CD14-positive monocyte (primary cell): ENCODE measurements at regions not wholly inside any gene's neighbourhood (a gene's known extent, or its start where the extent isn't known, plus 50 kb on each side); places are given as distances from the start of the nearest gene placed in this dataset.

Experiments
- DNase-seq, 3 donors: peaks; one replicate each; pipeline ENCODE4 v3.0.0-alpha.2; 2011 to 2022
- H2AFZ ChIP-seq: 2 replicates; pipeline ENCODE4 v1.6.0; 2012; ENCODE audit warnings: mild to moderate bottlenecking, low read depth, low read length, inconsistent platforms; ENCODE audit not compliant: insufficient read depth, poor library complexity, severe bottlenecking
- H3K27ac ChIP-seq, 2 donors: 1 replicate in 1 of 2; 2 replicates in 1 of 2; pipeline ENCODE4 v1.5.1; 2012 to 2013; ENCODE audit warnings: low read length in 2 of 2, control low read depth in 1 of 2, inconsistent platforms in 1 of 2, low read depth in 1 of 2, mild to moderate bottlenecking in 1 of 2
- H3K27me3 ChIP-seq, 2 donors: one replicate each; pipeline versions ENCODE4 v1.6.0 to v1.6.1; 2011 to 2013; ENCODE audit warnings: low read length in 2 of 2; ENCODE audit not compliant: control insufficient read depth in 2 of 2, insufficient read depth in 2 of 2
- H3K36me3 ChIP-seq, 2 donors: replicated peaks in 1 of 2; 1 replicate in 1 of 2; 2 replicates in 1 of 2; pipeline versions ENCODE4 v1.5.1 to v1.6.1; 2012 to 2013; ENCODE audit warnings: low read length in 2 of 2, control low read depth in 1 of 2, inconsistent platforms in 1 of 2, mild to moderate bottlenecking in 1 of 2; ENCODE audit not compliant: insufficient read depth in 2 of 2, control insufficient read depth in 1 of 2
- H3K4me1 ChIP-seq, 2 donors: 1 replicate in 1 of 2; 2 replicates in 1 of 2; pipeline versions ENCODE4 v1.5.1 to v1.6.1; 2012 to 2013; ENCODE audit warnings: low read length in 2 of 2, control low read depth in 1 of 2, inconsistent platforms in 1 of 2, mild to moderate bottlenecking in 1 of 2, moderate library complexity in 1 of 2; ENCODE audit not compliant: insufficient read depth in 2 of 2, control insufficient read depth in 1 of 2
- H3K4me2 ChIP-seq: replicated peaks from 2 replicates; pipeline ENCODE3; 2012; ENCODE audit warnings: low read length, moderate library complexity, mild to moderate bottlenecking; ENCODE audit not compliant: poor library complexity, severe bottlenecking; ENCODE audit errors: extremely low read depth
- H3K4me3 ChIP-seq, 3 experiments: fragments of 200-600 bp in 1 of 3; sonication (generic) in 1 of 3; replicated peaks in 1 of 3; 1 replicate in 2 of 3; 2 replicates in 1 of 3; pipeline ENCODE4 v1.5.1; 2011 to 2013; ENCODE audit warnings: low read length in 3 of 3, mild to moderate bottlenecking in 3 of 3, control low read depth in 2 of 3, low read depth in 2 of 3, inconsistent platforms in 1 of 3, moderate library complexity in 1 of 3
- H3K79me2 ChIP-seq: 2 replicates; pipeline ENCODE4 v1.6.0; 2012; ENCODE audit warnings: mild to moderate bottlenecking, control low read depth, inconsistent platforms, low read length, moderate library complexity; ENCODE audit not compliant: insufficient read depth
- H3K9ac ChIP-seq: 2 replicates; pipeline ENCODE4 v1.6.0; 2017; ENCODE audit warnings: low read length, mild to moderate bottlenecking; ENCODE audit not compliant: insufficient read depth, poor library complexity, severe bottlenecking
- H3K9me3 ChIP-seq, 2 donors: replicated peaks in 1 of 2; 1 replicate in 1 of 2; 2 replicates in 1 of 2; pipeline versions ENCODE4 v1.5.1 to v1.6.1; 2012 to 2013; ENCODE audit warnings: low read length in 2 of 2, control low read depth in 1 of 2; ENCODE audit not compliant: control insufficient read depth in 1 of 2, insufficient read depth in 1 of 2
- H4K20me1 ChIP-seq: 2 replicates; pipeline ENCODE4 v1.6.0; 2012; ENCODE audit warnings: mild to moderate bottlenecking, low read length, control low read depth, moderate library complexity; ENCODE audit not compliant: insufficient read depth
- H3K27ac Mint-ChIP-seq, 7 donors: one replicate each; pipeline ENCODE4 v1.8.0; 2020; ENCODE audit warnings: mild to moderate bottlenecking in 7 of 7, mixed read lengths in 7 of 7, moderate library complexity in 6 of 7, inconsistent platforms in 2 of 7
- H3K27me3 Mint-ChIP-seq, 3 donors: one replicate each; pipeline ENCODE4 v1.8.0; 2021 to 2022; ENCODE audit warnings: low read depth in 3 of 3, mild to moderate bottlenecking in 3 of 3, mixed read lengths in 3 of 3, moderate library complexity in 3 of 3, inconsistent platforms in 1 of 3
- H3K36me3 Mint-ChIP-seq, 2 donors: one replicate each; pipeline ENCODE4 v1.8.0; 2020; ENCODE audit warnings: mixed read lengths in 2 of 2, inconsistent platforms in 1 of 2, mild to moderate bottlenecking in 1 of 2
- H3K4me1 Mint-ChIP-seq: one replicate; pipeline ENCODE4 v1.8.0; 2020; ENCODE audit warnings: mild to moderate bottlenecking, mixed read lengths
- H3K4me3 Mint-ChIP-seq, 2 donors: one replicate each; pipeline ENCODE4 v1.8.0; 2020; ENCODE audit warnings: mild to moderate bottlenecking in 2 of 2, mixed read lengths in 2 of 2, moderate library complexity in 1 of 2
- H3K9me3 Mint-ChIP-seq, 7 donors: one replicate each; pipeline ENCODE4 v1.8.0; 2020 to 2022; ENCODE audit warnings: mixed read lengths in 7 of 7, mild to moderate bottlenecking in 6 of 7, moderate library complexity in 6 of 7, inconsistent platforms in 2 of 7
- CTCF ChIP-seq: fragments of 200-600 bp; IDR thresholded peaks from one replicate; pipeline ENCODE4 v1.8.0; 2022; ENCODE audit warnings: antibody characterized with exemption, mild to moderate bottlenecking
- WGBS: methylation state at CpG from one replicate; pipeline ENCODE4 v1.1.5; 2013; ENCODE audit warnings: missing lambda C conversion rate; ENCODE audit not compliant: insufficient coverage; 5-methylcytosine and 5-hydroxymethylcytosine counted together
- intact Hi-C, 2 donors: fragments of 100-400 bp; cut with micrococcal nuclease; formaldehyde crosslinking; loops; one replicate each; pipeline versions ENCODE4 v1.15.0 to v1.15.1; 2023

- intact Hi-C loops = no loop called here
- H3K4me1 Mint-ChIP-seq = no peaks in the 10 kb centered on the region
- H3K27me3 Mint-ChIP-seq = peaks cover 0 to 5% (median 2%) of the 10 kb centered on the region in 3 donors
- no peak for TF ChIP-seq CTCF
- H3K79me2 ChIP-seq = no peaks in the 10 kb centered on the region
- H3K27ac Mint-ChIP-seq = no peak overlapping the region
- WGBS = 90% methylated on average over 3 of the region's 4 CpGs
- peaks cover 0 to 10% of the 10 kb centered on the region in 2 donors for H3K9me3 ChIP-seq
- H3K4me2 ChIP-seq = no peak overlapping the region
- H3K9ac ChIP-seq = no peak overlapping the region
- H3K27ac ChIP-seq = no peak overlapping the region
- H3K27me3 ChIP-seq = no peaks in the 10 kb centered on the region
- no peaks in the 10 kb centered on the region for H3K36me3 Mint-ChIP-seq
- no peaks in the 10 kb centered on the region for H3K4me1 ChIP-seq
- peaks cover 2 to 7% (median 4%) of the 10 kb centered on the region in 7 donors for H3K9me3 Mint-ChIP-seq
- H3K36me3 ChIP-seq = no peaks in the 10 kb centered on the region
- no peak for DNase-seq
- no peak overlapping the region for H3K4me3 ChIP-seq
- no peak overlapping the region for H2AFZ ChIP-seq
- no peaks in the 10 kb centered on the region for H4K20me1 ChIP-seq
- H3K4me3 Mint-ChIP-seq = no peak overlapping the region
Measured at GRCh38 chr3:115502128-115502527, 121.2 kb upstream of the GAP43 start.

DNA sequence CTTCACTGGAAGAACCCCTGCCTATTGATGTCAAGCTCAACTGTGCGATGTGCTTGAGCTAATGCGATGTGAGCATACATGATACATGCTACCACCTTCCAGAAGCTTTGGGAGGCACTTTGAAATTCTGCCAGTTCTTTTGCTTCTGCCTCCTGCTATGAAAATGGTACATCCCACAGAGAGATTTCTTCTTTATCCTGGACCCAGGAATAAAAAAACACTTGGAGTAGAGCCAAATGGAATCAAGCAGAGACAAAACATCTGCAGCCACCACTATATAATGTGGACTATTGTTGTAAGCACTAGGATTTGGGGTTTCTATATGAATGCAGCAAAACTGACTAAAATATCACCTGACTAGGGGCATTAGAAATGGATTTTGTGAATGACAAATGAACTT is 119.9 kb upstream of the GAP43 start:
- H3K27me3 Mint-ChIP-seq = peaks cover 0 to 5% (median 0%) of the 10 kb centered on the region in 3 donors
- no peak overlapping the region for H3K27ac Mint-ChIP-seq
- Histone ChIP-seq H3K4me3 (no peak overlapping the region), H3K27ac (no peak overlapping the region), H2AFZ (no peak overlapping the region), H3K4me2 (no peak overlapping the region), H3K79me2 (no peaks in the 10 kb centered on the region), H4K20me1 (no peaks in the 10 kb centered on the region), H3K9ac (no peak overlapping the region), H3K4me1 (no peaks in the 10 kb centered on the region), H3K9me3 (peaks cover 0 to 10% of the 10 kb centered on the region in 2 donors), H3K27me3 (no peaks in the 10 kb centered on the region), H3K36me3 (no peaks in the 10 kb centered on the region)
- 94% methylated on average over 2 of the region's 2 CpGs for WGBS
- no peaks in the 10 kb centered on the region for H3K36me3 Mint-ChIP-seq
- no peaks in the 10 kb centered on the region for H3K4me1 Mint-ChIP-seq
- DNase-seq = no peak
- TF ChIP-seq CTCF = no peak
- intact Hi-C loops = no loop called here
- peaks cover 2 to 7% (median 6%) of the 10 kb centered on the region in 7 donors for H3K9me3 Mint-ChIP-seq
- no peak overlapping the region for H3K4me3 Mint-ChIP-seq
